IPS DF 6.9 (cell line): ENCODE measurements at regions not wholly inside any gene's neighbourhood (a gene's known extent, or its start where the extent isn't known, plus 50 kb on each side); places are given as distances from the start of the nearest gene placed in this dataset.

ENCODE experiments used
- DNase-seq: peaks from one replicate; pipeline ENCODE4 v3.0.0-alpha.2; 2013; ENCODE audit warnings: low read depth, low spot score
- H3K27ac ChIP-seq: one replicate; pipeline ENCODE4 v1.5.1; 2013; ENCODE audit warnings: low read length, control low read depth
- H3K27me3 ChIP-seq: 2 replicates; pipeline ENCODE4 v1.6.1; 2013; ENCODE audit warnings: mild to moderate bottlenecking, low read length; ENCODE audit not compliant: control insufficient read depth, insufficient read depth
- H3K36me3 ChIP-seq: 2 replicates; pipeline ENCODE4 v1.6.1; 2013; ENCODE audit warnings: low read length; ENCODE audit not compliant: control insufficient read depth, insufficient read depth
- H3K4me1 ChIP-seq: 2 replicates; pipeline ENCODE4 v1.6.1; 2013; ENCODE audit warnings: low read length; ENCODE audit not compliant: control insufficient read depth, insufficient read depth
- H3K4me3 ChIP-seq: 2 replicates; pipeline ENCODE4 v1.5.1; 2013; ENCODE audit warnings: mild to moderate bottlenecking, low read length
- H3K9me3 ChIP-seq: 2 replicates; pipeline ENCODE4 v1.6.1; 2013; ENCODE audit warnings: low read length, inconsistent platforms; ENCODE audit not compliant: control insufficient read depth, insufficient read depth
- WGBS: extraction: QIAGEN DNeasy Blood & Tissue Kit; methylation state at CpG from one replicate; pipeline ENCODE4 v1.1.7; 2013; ENCODE audit warnings: mixed read lengths, missing lambda C conversion rate; ENCODE audit not compliant: insufficient read length, insufficient coverage; 5-methylcytosine and 5-hydroxymethylcytosine counted together

- Histone ChIP-seq H3K4me3 (no peak overlapping the region), H3K36me3 (no peaks in the 10 kb centered on the region), H3K27ac (no peak overlapping the region), H3K27me3 (no peaks in the 10 kb centered on the region), H3K9me3 (no peaks in the 10 kb centered on the region), H3K4me1 (peaks cover 2% of the 10 kb centered on the region)
- WGBS = no CpG with 5 or more reads among the region's 2 CpGs
- DNase-seq = no peak
Observed at GRCh38 chr7:19988860-19989259, 215.4 kb upstream of the TMEM196 start.

- Histone ChIP-seq H3K36me3 (no peaks in the 10 kb centered on the region), H3K4me3 (no peak overlapping the region), H3K9me3 (no peaks in the 10 kb centered on the region), H3K4me1 (peaks cover 3% of the 10 kb centered on the region), H3K27ac (no peak overlapping the region), H3K27me3 (no peaks in the 10 kb centered on the region)
- no peak for DNase-seq
- WGBS = no CpG with 5 or more reads among the region's 3 CpGs
Observed at GRCh38 chr7:19984231-19984632, 210.8 kb upstream of the TMEM196 start.

GRCh38 chr7:19982841-19983835 lies 209.7 kb upstream of the TMEM196 start:
- Histone ChIP-seq H3K9me3 (no peaks in the 10 kb centered on the region), H3K27me3 (no peaks in the 10 kb centered on the region), H3K27ac (no peak overlapping the region), H3K4me1 (peaks cover 3% of the 10 kb centered on the region), H3K4me3 (no peak overlapping the region), H3K36me3 (no peaks in the 10 kb centered on the region)
- no CpG with 5 or more reads among the region's 6 CpGs for WGBS
- DNase-seq = no peak

GRCh38 chr7:19973581-19973980 lies 200.2 kb upstream of the TMEM196 start:
- Histone ChIP-seq H3K27me3 (no peaks in the 10 kb centered on the region), H3K4me1 (no peaks in the 10 kb centered on the region), H3K36me3 (no peaks in the 10 kb centered on the region), H3K27ac (no peak overlapping the region), H3K4me3 (no peak overlapping the region), H3K9me3 (no peaks in the 10 kb centered on the region)
- no CpG with 5 or more reads among the region's 2 CpGs for WGBS
- DNase-seq = no peak

- Histone ChIP-seq H3K27ac (no peak overlapping the region), H3K27me3 (no peaks in the 10 kb centered on the region), H3K4me1 (no peaks in the 10 kb centered on the region), H3K9me3 (no peaks in the 10 kb centered on the region), H3K4me3 (no peak overlapping the region), H3K36me3 (no peaks in the 10 kb centered on the region)
- no peak for DNase-seq
- WGBS = no CpG with 5 or more reads among the region's 1 CpG
Observed at GRCh38 chr7:19972876-19973275, 199.5 kb upstream of the TMEM196 start.

GRCh38 chr7:19971956-19972355 lies 198.5 kb upstream of the TMEM196 start:
- WGBS = no CpG with 5 or more reads among the region's 2 CpGs
- H3K36me3 ChIP-seq = no peaks in the 10 kb centered on the region
- no peak overlapping the region for H3K4me3 ChIP-seq
- no peaks in the 10 kb centered on the region for H3K9me3 ChIP-seq
- H3K4me1 ChIP-seq = no peaks in the 10 kb centered on the region
- no peak for DNase-seq
- no peak overlapping the region for H3K27ac ChIP-seq
- H3K27me3 ChIP-seq = no peaks in the 10 kb centered on the region

- Histone ChIP-seq H3K9me3 (no peaks in the 10 kb centered on the region), H3K4me1 (no peaks in the 10 kb centered on the region), H3K27me3 (no peaks in the 10 kb centered on the region), H3K27ac (no peak overlapping the region), H3K36me3 (no peaks in the 10 kb centered on the region; the same call in 1 of the 2 replicates), H3K4me3 (no peak overlapping the region)
- DNase-seq = no peak
Observed at GRCh38 chr7:19970514-19970913, 197.1 kb upstream of the TMEM196 start.

- DNase-seq = no peak
- Histone ChIP-seq H3K27ac (no peak overlapping the region), H3K9me3 (no peaks in the 10 kb centered on the region), H3K4me3 (no peak overlapping the region), H3K4me1 (no peaks in the 10 kb centered on the region), H3K36me3 (no peaks in the 10 kb centered on the region; the same call in 1 of the 2 replicates), H3K27me3 (no peaks in the 10 kb centered on the region)
- no CpG with 5 or more reads among the region's 4 CpGs for WGBS
Observed at GRCh38 chr7:19969859-19970493, 196.6 kb upstream of the TMEM196 start.

- Histone ChIP-seq H3K4me1 (no peaks in the 10 kb centered on the region), H3K4me3 (no peak overlapping the region), H3K27ac (no peak overlapping the region), H3K9me3 (no peaks in the 10 kb centered on the region), H3K27me3 (no peaks in the 10 kb centered on the region; the same call in 1 of the 2 replicates), H3K36me3 (peaks cover 3% of the 10 kb centered on the region; the same call in 1 of the 2 replicates)
- no CpG with 5 or more reads among the region's 2 CpGs for WGBS
- no peak for DNase-seq
Observed at GRCh38 chr7:19964246-19964645, 190.8 kb upstream of the TMEM196 start.

- WGBS = no CpG with 5 or more reads among the region's 1 CpG
- H3K27me3 ChIP-seq = no peaks in the 10 kb centered on the region; the same call in 1 of the 2 replicates
- peaks cover 3% of the 10 kb centered on the region; the same call in 1 of the 2 replicates for H3K36me3 ChIP-seq
- no peak overlapping the region for H3K27ac ChIP-seq
- no peaks in the 10 kb centered on the region for H3K9me3 ChIP-seq
- H3K4me1 ChIP-seq = no peaks in the 10 kb centered on the region
- no peak overlapping the region for H3K4me3 ChIP-seq
- no peak for DNase-seq
Observed at GRCh38 chr7:19963695-19964094, 190.3 kb upstream of the TMEM196 start.
